Loucy (cell line): ENCODE measurements at regions not wholly inside any gene's neighbourhood (a gene's known extent, or its start where the extent isn't known, plus 50 kb on each side); places are given as distances from the start of the nearest gene placed in this dataset.

ENCODE experiments used
- EZH2phosphoT487 ChIP-seq: fragments of 200-600 bp; IDR thresholded peaks from 2 replicates; pipeline ENCODE4 v1.6.1; 2018; ENCODE audit warnings: antibody characterized with exemption, mild to moderate bottlenecking, moderate library complexity, borderline replicate concordance
- TF ChIP-seq, protein P1 (sequence below): fragments of 200-600 bp; sonication (generic); conservative IDR thresholded peaks from 2 replicates; pipeline ENCODE4 v1.5.1; 2014; ENCODE audit warnings: mild to moderate bottlenecking, antibody characterized with exemption, low read length

- TF ChIP-seq, protein P1, sequence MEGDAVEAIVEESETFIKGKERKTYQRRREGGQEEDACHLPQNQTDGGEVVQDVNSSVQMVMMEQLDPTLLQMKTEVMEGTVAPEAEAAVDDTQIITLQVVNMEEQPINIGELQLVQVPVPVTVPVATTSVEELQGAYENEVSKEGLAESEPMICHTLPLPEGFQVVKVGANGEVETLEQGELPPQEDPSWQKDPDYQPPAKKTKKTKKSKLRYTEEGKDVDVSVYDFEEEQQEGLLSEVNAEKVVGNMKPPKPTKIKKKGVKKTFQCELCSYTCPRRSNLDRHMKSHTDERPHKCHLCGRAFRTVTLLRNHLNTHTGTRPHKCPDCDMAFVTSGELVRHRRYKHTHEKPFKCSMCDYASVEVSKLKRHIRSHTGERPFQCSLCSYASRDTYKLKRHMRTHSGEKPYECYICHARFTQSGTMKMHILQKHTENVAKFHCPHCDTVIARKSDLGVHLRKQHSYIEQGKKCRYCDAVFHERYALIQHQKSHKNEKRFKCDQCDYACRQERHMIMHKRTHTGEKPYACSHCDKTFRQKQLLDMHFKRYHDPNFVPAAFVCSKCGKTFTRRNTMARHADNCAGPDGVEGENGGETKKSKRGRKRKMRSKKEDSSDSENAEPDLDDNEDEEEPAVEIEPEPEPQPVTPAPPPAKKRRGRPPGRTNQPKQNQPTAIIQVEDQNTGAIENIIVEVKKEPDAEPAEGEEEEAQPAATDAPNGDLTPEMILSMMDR, result no peak
- no peak for TF ChIP-seq EZH2phosphoT487
These were observed 194.8 kb upstream of the IL12B start for GRCh38 chr5:159525117-159525516.
